NCI-H1436 (cell line): ENCODE measurements at regions not wholly inside any gene's neighbourhood (a gene's known extent, or its start where the extent isn't known, plus 50 kb on each side); places are given as distances from the start of the nearest gene placed in this dataset.
"Not testable (repeated sequence)": the region's sequence is repeated elsewhere in the genome, so short reads cannot be mapped to it uniquely, and the experiment has no call there.

Experiments
- DNase-seq: peaks from one replicate; lab custom pipeline; 2025; lab: John Stamatoyannopoulos, UW

GRCh38 chr6:25160134-25160533, 119.0 kb upstream of the CARMIL1 start:
- DNase-seq: not testable (repeated sequence)

DNA sequence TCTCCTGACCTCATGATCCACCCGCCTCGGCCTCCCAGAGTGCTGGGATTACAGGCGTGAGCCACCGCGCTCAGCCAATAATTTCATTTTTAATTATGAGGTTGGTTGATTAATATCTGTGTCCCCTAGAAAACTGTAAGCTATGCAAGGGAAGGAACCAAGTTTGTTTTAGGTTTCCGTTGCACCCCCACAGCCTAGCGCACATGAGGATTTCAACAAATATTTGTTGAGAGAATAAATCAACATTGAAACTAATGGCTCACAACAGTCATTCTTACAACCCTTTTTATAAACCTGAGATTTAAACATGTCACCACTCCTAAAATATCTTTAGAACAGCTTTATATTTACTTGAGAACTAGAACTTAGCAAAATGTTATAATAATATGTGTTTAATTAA, 114.0 kb upstream of the CARMIL1 start:
- DNase-seq: no peak

DNA sequence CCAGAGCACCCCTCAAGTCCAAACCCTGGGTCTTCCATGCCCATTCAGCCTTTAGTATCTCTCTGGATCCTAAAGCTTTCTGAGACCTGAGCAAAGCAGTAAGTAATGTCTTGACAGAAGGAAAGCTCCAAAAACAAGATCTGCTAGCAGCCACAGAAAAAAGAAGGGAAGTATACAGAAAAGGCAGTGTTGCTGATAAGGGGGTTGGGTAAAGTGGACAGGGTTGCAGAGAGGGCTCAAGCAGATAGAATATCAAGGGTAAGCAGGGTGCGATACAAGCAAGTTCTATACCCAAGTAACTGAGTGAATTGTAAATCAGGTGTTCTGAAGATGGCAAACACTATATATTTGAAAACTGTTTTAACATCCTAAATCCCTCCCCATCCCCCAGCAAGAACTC, 113.4 kb upstream of the CARMIL1 start:
- DNase-seq: no peak

- DNase-seq: no peak
These were observed 112.0 kb upstream of the CARMIL1 start for GRCh38 chr6:25166955-25167748.

GRCh38 chr6:25167961-25168360, 111.2 kb upstream of the CARMIL1 start:
- no peak for DNase-seq

- DNase-seq: no peak
These were observed 110.5 kb upstream of the CARMIL1 start for GRCh38 chr6:25168637-25169036.

GRCh38 chr6:25169553-25169952, 109.6 kb upstream of the CARMIL1 start:
- DNase-seq: no peak

DNA sequence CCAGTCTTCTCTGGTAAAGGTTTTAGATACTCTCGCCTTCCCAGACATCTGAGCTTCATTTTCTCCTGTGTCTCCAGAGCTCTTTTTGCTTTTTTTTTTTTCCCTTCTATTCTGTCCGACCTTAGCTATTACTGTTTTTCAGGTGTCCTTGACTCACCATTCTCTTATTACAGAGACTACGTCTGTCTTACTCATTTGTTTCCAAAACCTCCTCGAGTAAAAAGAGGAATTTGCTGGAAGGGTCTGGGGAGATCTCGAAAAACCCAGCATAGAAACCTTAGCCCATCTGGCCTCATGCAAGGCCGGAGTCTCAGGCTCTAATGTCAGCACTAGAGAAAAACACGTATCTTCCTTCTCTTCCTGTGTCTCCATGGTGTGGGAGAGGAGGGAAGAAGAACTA, 109.2 kb upstream of the CARMIL1 start:
- no peak for DNase-seq

- DNase-seq: no peak
These were observed 108.5 kb upstream of the CARMIL1 start for GRCh38 chr6:25170640-25171039.

- DNase-seq: no peak
These were observed 107.9 kb upstream of the CARMIL1 start for GRCh38 chr6:25171301-25171700.

GRCh38 chr6:25172819-25173218, 106.4 kb upstream of the CARMIL1 start:
- DNase-seq: no peak

DNA sequence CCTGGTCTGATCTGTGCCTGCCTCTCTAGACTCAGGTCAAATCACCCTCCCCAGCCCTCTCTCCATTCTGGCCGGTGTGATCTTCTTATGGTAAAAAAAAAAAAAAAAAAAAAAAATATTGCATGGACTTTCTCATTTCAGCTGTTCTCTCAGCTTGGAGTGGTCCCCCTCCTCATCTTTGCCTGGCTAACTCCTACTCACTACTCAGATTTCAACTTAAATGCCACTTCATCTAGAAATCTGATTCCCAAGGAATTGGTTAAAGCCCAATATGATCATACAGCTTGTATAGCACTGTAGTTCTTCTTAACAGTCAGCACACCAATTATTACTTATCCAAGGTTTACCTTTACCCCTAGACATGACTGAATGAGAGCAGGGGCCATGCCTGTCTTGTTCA, 105.9 kb upstream of the CARMIL1 start:
- DNase-seq: no peak

DNA sequence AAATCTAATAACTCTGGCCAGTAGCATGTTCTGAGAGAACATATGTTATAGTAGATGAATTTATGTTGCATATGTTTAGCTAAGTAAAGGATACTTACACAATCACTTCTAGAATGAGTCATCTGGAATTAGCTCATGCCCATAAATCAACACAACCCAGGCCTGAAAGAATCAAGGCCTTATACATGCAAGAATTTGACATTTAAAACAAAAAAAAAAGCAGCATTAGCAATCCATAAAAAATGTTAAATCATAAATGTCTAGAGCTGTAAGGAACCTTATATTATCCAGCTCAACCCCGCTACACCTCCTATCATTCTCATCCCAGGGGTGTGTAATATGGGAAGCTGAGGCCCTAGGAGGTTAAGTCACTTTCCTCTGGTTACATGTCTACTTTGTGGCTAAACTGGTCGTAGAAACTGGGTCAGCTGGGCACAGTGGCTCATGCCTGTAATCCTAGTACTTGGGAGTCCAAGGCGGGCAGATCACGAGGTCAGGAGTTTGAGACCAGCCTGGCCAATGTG, 105.2 kb upstream of the CARMIL1 start:
- no peak for DNase-seq

GRCh38 chr6:25174678-25175077, 104.5 kb upstream of the CARMIL1 start:
- DNase-seq: no peak

- no peak for DNase-seq
These were observed 104.0 kb upstream of the CARMIL1 start for GRCh38 chr6:25175196-25175595.

DNA sequence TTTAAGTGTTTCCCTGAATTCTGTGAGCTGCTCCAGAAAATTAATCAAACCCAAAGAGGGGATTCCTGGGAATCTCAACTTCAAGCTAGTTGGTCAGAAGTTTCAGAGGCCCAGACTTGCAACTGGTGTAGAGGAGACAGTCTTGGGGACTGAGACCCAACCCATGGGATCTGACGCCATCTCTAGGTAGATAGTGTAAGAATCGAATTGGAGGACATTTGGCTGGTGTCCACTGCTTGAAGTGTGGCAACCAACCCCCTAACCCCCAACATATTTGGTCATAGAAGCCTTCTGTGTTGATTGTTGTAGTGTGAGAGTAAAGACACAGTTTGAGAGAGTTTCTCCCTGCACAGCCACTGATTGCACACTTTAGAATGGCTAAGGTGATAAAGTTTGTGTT, 103.5 kb upstream of the CARMIL1 start:
- no peak for DNase-seq

GRCh38 chr6:25176466-25176865, 102.7 kb upstream of the CARMIL1 start:
- no peak for DNase-seq

DNA sequence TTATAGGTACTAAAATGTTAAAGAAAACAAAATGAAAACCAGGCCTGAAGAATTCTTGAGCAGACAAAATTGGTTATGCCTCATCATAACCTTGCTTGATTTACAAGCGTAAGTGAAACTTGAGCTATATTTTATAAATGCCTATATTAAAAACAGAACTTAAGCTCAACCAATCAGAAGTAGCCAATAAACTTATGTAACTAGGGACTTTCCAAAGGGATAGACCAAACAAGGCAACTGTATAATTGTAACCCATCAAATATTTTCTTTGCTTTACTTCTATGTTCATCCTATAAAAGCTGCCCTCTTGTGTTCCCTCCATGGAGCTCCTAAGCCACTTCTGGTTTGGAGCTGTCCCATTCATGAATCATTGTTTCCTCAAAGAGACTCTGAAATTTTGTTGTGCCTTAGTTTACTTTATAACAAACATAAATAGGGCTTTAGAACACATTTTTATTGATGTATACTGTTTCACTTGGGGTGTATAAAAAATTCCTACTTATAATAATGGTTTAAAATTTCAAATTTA, 101.6 kb upstream of the CARMIL1 start:
- no peak for DNase-seq

GRCh38 chr6:25178336-25179035, 100.7 kb upstream of the CARMIL1 start:
- no peak for DNase-seq

DNA sequence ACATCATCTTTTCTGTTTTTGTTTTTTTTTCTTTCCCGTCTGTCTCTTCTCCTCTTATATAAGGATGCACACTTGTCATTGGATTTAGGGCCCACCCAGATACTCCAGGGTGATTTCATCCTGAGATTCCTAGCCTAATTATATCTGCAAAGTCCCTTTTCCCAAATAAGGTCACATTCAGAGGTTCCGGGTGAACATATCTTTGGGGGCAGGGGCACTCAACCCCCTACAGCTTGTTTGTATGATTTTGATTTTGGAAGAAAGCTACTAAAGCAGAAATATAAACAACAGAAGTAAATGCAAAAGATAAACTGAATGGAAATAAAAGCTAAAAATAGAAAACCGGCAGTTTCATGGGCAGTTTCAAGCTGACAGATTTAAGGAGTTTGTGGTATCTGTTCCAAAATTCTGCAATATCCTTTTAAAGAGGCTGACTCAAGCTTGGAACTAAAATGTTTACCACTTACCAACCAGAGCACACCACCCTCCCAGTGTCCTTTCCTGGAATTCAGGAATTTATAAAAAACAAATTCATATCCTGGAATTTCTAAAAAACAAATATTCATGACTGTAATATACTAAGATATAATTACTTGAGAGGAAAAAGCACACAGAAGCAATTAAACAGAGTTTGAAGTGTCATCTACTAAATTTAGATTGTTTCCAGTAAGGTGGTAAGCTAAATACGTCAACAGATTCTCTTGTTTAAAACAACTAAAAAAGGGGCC, 100.0 kb upstream of the CARMIL1 start:
- no peak for DNase-seq

GRCh38 chr6:25180630-25181349, 98.4 kb upstream of the CARMIL1 start:
- DNase-seq: no peak

DNA sequence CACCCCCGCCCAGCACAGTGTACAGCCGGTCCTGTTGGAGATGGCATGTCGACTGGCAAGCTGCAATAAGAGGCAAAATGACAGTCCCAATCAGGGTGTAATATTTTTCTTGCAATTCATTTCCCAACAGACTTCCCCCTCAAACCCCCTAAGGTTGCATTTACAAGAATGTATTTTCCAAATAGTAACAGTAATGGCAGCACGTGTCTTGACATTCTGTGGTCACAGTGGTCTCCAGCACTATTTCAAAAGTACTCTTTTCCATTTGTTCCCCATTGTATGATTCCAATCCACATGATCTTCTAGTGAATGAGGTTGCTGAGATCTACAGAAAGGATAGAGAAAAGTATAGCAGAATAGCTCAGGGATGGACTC, 97.8 kb upstream of the CARMIL1 start:
- DNase-seq: no peak
